Caco-2 (cell line): ENCODE measurements at regions not wholly inside any gene's neighbourhood (a gene's known extent, or its start where the extent isn't known, plus 50 kb on each side); places are given as distances from the start of the nearest gene placed in this dataset.

ENCODE experiments used
- BruUV-seq: library from RNA; stranded (reverse); fragments of 400-500 nt; replicated peaks from 2 replicates; lab custom pipeline; 2021; lab: Mats Ljungman, UMichigan
- CTCF ChIA-PET: fragments of 300-600 bp; sonication (Branson Sonifier 250); formaldehyde crosslinking; loops from one replicate; lab custom pipeline; 2022; ENCODE audit warnings: antibody characterized with exemption; lab: Charles Lee
- POLR2A ChIA-PET: fragments of 300-600 bp; sonication (Branson Sonifier 250); formaldehyde crosslinking; loops from one replicate; lab custom pipeline; 2022; ENCODE audit warnings: antibody characterized with exemption; lab: Charles Lee
- DNase-seq, 2 experiments: peaks; one replicate each; pipeline versions ENCODE4 v3.0.0 to v3.0.0-alpha.2; 2020 to 2022
- H3K27me3 ChIP-seq: replicated peaks from 2 replicates; pipeline ENCODE4 v1.6.0; 2011; ENCODE audit warnings: low read length; ENCODE audit not compliant: control insufficient read depth, insufficient read depth
- H3K36me3 ChIP-seq: 2 replicates; pipeline ENCODE4 v1.5.1; 2011; ENCODE audit warnings: low read length; ENCODE audit not compliant: control insufficient read depth, insufficient read depth
- H3K4me1 ChIP-seq: fragments of 250-450 bp; sonication (Bioruptor Pico); 2 replicates; pipeline ENCODE4 v1.5.1; 2020; ENCODE audit warnings: mild to moderate bottlenecking
- H3K4me3 ChIP-seq: 2 replicates; pipeline ENCODE4 v1.5.1; 2011; ENCODE audit warnings: low read depth, mild to moderate bottlenecking, control low read depth, low read length
- H3K9me3 ChIP-seq: fragments of 250-450 bp; sonication (Bioruptor Pico); 2 replicates; pipeline ENCODE4 v1.5.1; 2020; ENCODE audit warnings: mild to moderate bottlenecking, moderate library complexity
- H3K27ac Mint-ChIP-seq: one replicate; pipeline ENCODE4 v1.8.0; 2022; ENCODE audit warnings: mixed read lengths; ENCODE audit not compliant: unreplicated experiment
- H3K27me3 Mint-ChIP-seq: one replicate; pipeline ENCODE4 v1.8.0; 2022; ENCODE audit warnings: mixed read lengths; ENCODE audit not compliant: insufficient read depth, unreplicated experiment
- H3K36me3 Mint-ChIP-seq: one replicate; pipeline ENCODE4 v1.8.0; 2022; ENCODE audit warnings: mild to moderate bottlenecking, mixed read lengths; ENCODE audit not compliant: insufficient read depth, unreplicated experiment
- H3K4me1 Mint-ChIP-seq: one replicate; pipeline ENCODE4 v1.8.0; 2022; ENCODE audit warnings: low read depth, mixed read lengths; ENCODE audit not compliant: unreplicated experiment
- H3K4me3 Mint-ChIP-seq: one replicate; pipeline ENCODE4 v1.8.0; 2022; ENCODE audit warnings: mild to moderate bottlenecking, moderate library complexity, mixed read lengths; ENCODE audit not compliant: unreplicated experiment
- H3K9me3 Mint-ChIP-seq: one replicate; pipeline ENCODE4 v1.8.0; 2022; ENCODE audit warnings: mixed read lengths; ENCODE audit not compliant: unreplicated experiment
- intact Hi-C: fragments of 100-400 bp; cut with micrococcal nuclease; formaldehyde crosslinking; loops from one replicate; pipeline ENCODE4 v1.10.0; 2022; ENCODE audit not compliant: unreplicated experiment
- TF ChIP-seq, protein P1 (sequence below), 2 experiments: fragments of 200-600 bp in 1 of 2; IDR thresholded peaks; 1 replicate in 1 of 2; 2 replicates in 1 of 2; pipeline versions ENCODE4 v1.5.1 to v1.8.0; 2011 to 2022; ENCODE audit warnings: antibody characterized with exemption in 1 of 2, control low read depth in 1 of 2, inconsistent platforms in 1 of 2, low read depth in 1 of 2, low read length in 1 of 2, mild to moderate bottlenecking in 1 of 2, moderate library complexity in 1 of 2; ENCODE audit not compliant: insufficient read depth in 1 of 2, severe bottlenecking in 1 of 2, unreplicated experiment in 1 of 2

DNA sequence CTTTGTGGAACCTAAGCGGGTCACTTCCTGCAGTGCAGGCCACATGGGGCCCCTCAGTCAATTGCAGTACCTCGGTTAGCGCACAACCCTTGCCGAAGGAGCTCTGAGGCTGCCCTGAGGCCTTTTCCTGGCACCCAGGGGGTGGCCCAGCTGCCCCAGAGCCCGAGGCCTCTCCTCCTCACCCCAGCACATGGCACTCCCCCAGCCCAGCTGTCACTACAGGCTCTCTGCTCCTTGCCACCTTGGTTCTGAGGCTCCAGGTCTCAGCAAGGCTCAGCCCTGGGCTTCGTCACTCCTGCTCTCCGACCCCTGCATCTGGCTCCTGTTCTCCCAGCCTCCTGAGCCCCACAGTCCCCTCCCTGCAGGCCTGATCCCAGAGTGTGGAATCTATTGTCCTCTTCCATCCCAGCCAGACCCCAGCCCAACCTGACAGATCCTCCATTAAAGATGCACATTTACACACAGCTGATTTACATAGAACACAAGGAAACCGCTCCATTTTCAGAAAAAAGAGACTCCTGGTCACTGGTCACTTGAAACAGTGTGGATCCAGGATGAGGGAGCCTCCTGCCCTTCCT is 192.8 kb upstream of the POU3F1 start:
- CTCF ChIA-PET, result no interaction called here

DNA sequence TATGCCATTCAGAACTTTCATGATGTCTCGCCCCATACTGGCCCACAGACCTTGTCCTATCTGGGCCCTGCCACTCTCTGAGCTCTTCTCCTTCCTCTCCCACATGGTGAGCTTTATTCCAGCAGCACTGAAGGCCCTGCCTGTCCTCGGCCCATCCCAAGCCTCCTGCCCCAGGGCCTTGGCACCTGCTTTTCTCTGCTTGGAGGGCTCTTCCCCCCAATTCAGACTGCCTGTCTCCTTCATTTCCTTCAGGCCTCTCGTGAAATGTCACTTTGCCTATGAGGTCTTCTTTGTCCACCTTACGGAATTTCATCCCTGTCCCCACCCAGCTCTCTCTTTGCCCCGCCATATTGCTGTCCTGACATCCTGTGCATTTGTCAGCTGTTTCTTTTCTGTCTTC is 191.7 kb upstream of the POU3F1 start:
- TF ChIP-seq, protein P1, sequence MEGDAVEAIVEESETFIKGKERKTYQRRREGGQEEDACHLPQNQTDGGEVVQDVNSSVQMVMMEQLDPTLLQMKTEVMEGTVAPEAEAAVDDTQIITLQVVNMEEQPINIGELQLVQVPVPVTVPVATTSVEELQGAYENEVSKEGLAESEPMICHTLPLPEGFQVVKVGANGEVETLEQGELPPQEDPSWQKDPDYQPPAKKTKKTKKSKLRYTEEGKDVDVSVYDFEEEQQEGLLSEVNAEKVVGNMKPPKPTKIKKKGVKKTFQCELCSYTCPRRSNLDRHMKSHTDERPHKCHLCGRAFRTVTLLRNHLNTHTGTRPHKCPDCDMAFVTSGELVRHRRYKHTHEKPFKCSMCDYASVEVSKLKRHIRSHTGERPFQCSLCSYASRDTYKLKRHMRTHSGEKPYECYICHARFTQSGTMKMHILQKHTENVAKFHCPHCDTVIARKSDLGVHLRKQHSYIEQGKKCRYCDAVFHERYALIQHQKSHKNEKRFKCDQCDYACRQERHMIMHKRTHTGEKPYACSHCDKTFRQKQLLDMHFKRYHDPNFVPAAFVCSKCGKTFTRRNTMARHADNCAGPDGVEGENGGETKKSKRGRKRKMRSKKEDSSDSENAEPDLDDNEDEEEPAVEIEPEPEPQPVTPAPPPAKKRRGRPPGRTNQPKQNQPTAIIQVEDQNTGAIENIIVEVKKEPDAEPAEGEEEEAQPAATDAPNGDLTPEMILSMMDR (IDR thresholded peaks at IDR 0.05; ENCODE audit: insufficient read depth in 1 of 2, low read depth in 1 of 2, low read length in 1 of 2, severe bottlenecking in 1 of 2, unreplicated experiment in 1 of 2), result no peak
- DNase-seq, result no peak
- H3K27ac Mint-ChIP-seq, result no peak overlapping the region
- Histone ChIP-seq H3K4me3 (no peak overlapping the region), H3K4me1 (no peaks in the 10 kb centered on the region), H3K27me3 (no peaks in the 10 kb centered on the region), H3K9me3 (no peaks in the 10 kb centered on the region), H3K36me3 (no peaks in the 10 kb centered on the region)
- CTCF ChIA-PET, result no interaction called here
- POLR2A ChIA-PET, result no interaction called here
- no TSS peak for BruUV-seq
- peaks cover 13% of the 10 kb centered on the region for H3K27me3 Mint-ChIP-seq
- no peaks in the 10 kb centered on the region for H3K4me1 Mint-ChIP-seq
- no peaks in the 10 kb centered on the region for H3K9me3 Mint-ChIP-seq
- intact Hi-C loops, result no loop called here
- H3K4me3 Mint-ChIP-seq, result no peak overlapping the region
- H3K36me3 Mint-ChIP-seq, result no peaks in the 10 kb centered on the region

More for the DNA sequence above, 192.8 kb upstream of the POU3F1 start:
- H3K4me1 Mint-ChIP-seq, result no peaks in the 10 kb centered on the region
- no peak overlapping the region for H3K4me3 Mint-ChIP-seq
- intact Hi-C loops, result no loop called here
- no peaks in the 10 kb centered on the region for H3K36me3 Mint-ChIP-seq
- H3K9me3 ChIP-seq, result no peaks in the 10 kb centered on the region
- no peaks in the 10 kb centered on the region for H3K27me3 ChIP-seq
- H3K36me3 ChIP-seq, result no peaks in the 10 kb centered on the region
- peaks cover 7% of the 10 kb centered on the region for H3K27me3 Mint-ChIP-seq
- POLR2A ChIA-PET, result no interaction called here
- no peak overlapping the region for H3K27ac Mint-ChIP-seq
- no TSS peak for BruUV-seq
- no peaks in the 10 kb centered on the region for H3K9me3 Mint-ChIP-seq
- no peak for DNase-seq
- no peaks in the 10 kb centered on the region for H3K4me1 ChIP-seq
- TF ChIP-seq, protein P1 (IDR thresholded peaks at IDR 0.05; ENCODE audit: insufficient read depth in 1 of 2, low read depth in 1 of 2, low read length in 1 of 2, severe bottlenecking in 1 of 2, unreplicated experiment in 1 of 2), result no peak
- no peak overlapping the region for H3K4me3 ChIP-seq

DNA sequence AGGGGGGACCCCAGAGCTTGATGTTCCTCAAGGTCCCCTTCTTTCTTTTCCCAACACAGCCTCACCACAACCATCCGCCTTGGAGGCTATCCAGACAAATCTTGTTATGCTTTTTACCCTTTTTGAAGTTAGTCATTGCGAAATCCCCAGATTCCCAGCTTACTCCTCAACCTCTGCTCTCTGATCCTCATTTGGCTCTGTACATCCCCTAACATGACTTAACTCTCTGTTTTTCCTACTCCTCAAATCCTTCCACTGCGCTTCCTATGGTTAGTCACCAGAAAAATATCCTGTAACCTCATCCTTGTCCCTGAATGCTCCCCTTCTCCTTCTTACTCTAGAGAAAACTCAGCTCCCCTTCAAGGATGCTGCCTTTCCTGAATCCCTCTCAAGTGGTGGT is 189.1 kb upstream of the POU3F1 start:
- no peak overlapping the region for H3K4me3 Mint-ChIP-seq
- H3K4me3 ChIP-seq, result no peak overlapping the region
- CTCF ChIA-PET, result no interaction called here
- no peak for DNase-seq
- no peaks in the 10 kb centered on the region for H3K4me1 Mint-ChIP-seq
- TF ChIP-seq, protein P1 (IDR thresholded peaks at IDR 0.05; ENCODE audit: insufficient read depth in 1 of 2, low read depth in 1 of 2, low read length in 1 of 2, severe bottlenecking in 1 of 2, unreplicated experiment in 1 of 2), result no peak
- H3K36me3 Mint-ChIP-seq, result no peaks in the 10 kb centered on the region
- no peaks in the 10 kb centered on the region for H3K9me3 Mint-ChIP-seq
- POLR2A ChIA-PET, result no interaction called here
- intact Hi-C loops, result no loop called here
- H3K27ac Mint-ChIP-seq, result no peak overlapping the region
- no peaks in the 10 kb centered on the region for H3K4me1 ChIP-seq
- BruUV-seq, result no TSS peak
- no peaks in the 10 kb centered on the region for H3K27me3 ChIP-seq
- H3K27me3 Mint-ChIP-seq, result peaks cover 13% of the 10 kb centered on the region
- no peaks in the 10 kb centered on the region for H3K36me3 ChIP-seq
- H3K9me3 ChIP-seq, result no peaks in the 10 kb centered on the region
